ENCODE measurements at regions not wholly inside any gene's neighbourhood (a gene's known extent, or its start where the extent isn't known, plus 50 kb on each side); places are given as distances from the start of the nearest gene placed in this dataset.
"Not testable (repeated sequence)": the region's sequence is repeated elsewhere in the genome, so short reads cannot be mapped to it uniquely, and the experiment has no call there.

- Histone ChIP-seq H3K4me2 (ENCODE audit: low read depth, low read length) (no peak overlapping the region), H4K5ac (ENCODE audit: low read depth, low read length) (no peak overlapping the region), H2AK9ac (replicated peaks; ENCODE audit: low read depth, low read length, poor library complexity) (no peak overlapping the region), H3K18ac (ENCODE audit: low read depth, low read length) (no peak overlapping the region), H3K23ac (ENCODE audit: low read depth, low read length) (no peak overlapping the region), H3K36me3 (ENCODE audit: control insufficient read depth, insufficient read depth, low read length) (no peaks in the 10 kb centered on the region), H3K56ac (ENCODE audit: extremely low read depth, insufficient read depth, low read length) (no peak overlapping the region), H2BK20ac (ENCODE audit: low read depth, low read length) (no peak overlapping the region), H3K9ac (ENCODE audit: low read depth, low read length) (no peak overlapping the region), H2BK15ac (ENCODE audit: low read depth, low read length) (no peak overlapping the region), H2BK120ac (ENCODE audit: low read depth, low read length) (no peak overlapping the region), H3K79me1 (ENCODE audit: low read depth in 1 of 2, low read length in 2 of 2) (no peaks in the 10 kb centered on the region), H2AK5ac (ENCODE audit: low read depth, low read length) (no peak overlapping the region), H3K9me3 (ENCODE audit: control insufficient read depth, insufficient read depth, low read length) (peaks cover 5% of the 10 kb centered on the region; the same call in 1 of the 2 replicates), H4K20me1 (ENCODE audit: insufficient read depth, low read length) (no peaks in the 10 kb centered on the region), H3K4ac (ENCODE audit: low read depth, low read length) (no peak overlapping the region), H4K8ac (ENCODE audit: low read depth in 2 of 2, low read length in 2 of 2) (no peak overlapping the region), H2AFZ (replicated peaks; ENCODE audit: low read length, poor library complexity) (no peak overlapping the region), H3K27ac (ENCODE audit: insufficient read depth, low read length) (no peak overlapping the region), H3K4me1 (ENCODE audit: control insufficient read depth, insufficient read depth, low read length) (no peaks in the 10 kb centered on the region), H3K4me3 (ENCODE audit: insufficient read depth, low read depth, low read length) (no peak overlapping the region), H4K91ac (ENCODE audit: insufficient read depth, low read depth, low read length) (no peak overlapping the region), H3K9me1 (ENCODE audit: insufficient read depth, low read length) (no peaks in the 10 kb centered on the region), H3K27me3 (ENCODE audit: control insufficient read depth, insufficient read depth, low read length) (no peaks in the 10 kb centered on the region), H2BK5ac (ENCODE audit: low read depth, low read length, poor library complexity, severe bottlenecking) (no peak overlapping the region), H3K14ac (replicated peaks; ENCODE audit: low read depth, low read length) (no peak overlapping the region)
- no peak for ATAC-seq (ENCODE audit: low read depth)
- TF ChIP-seq FOS (IDR thresholded peaks at IDR 0.05; ENCODE audit: low read depth, low read length), result no peak
- DNase-seq, result no peak
- in situ Hi-C loops (cut with MboI; ENCODE audit: low sequenced_read_pairs), result no loop called here
- CTCF ChIA-PET, result no interaction called here
- BruUV-seq (replicated peaks), result no TSS peak
- POLR2A ChIA-PET (ENCODE audit: unreplicated experiment), result no interaction called here
- dilution Hi-C loops (cut with HindIII; ENCODE audit: low sequenced_read_pairs, unreplicated experiment), result no loop called here
- 40% methylated on average over 2 of the region's 13 CpGs; no CpG with 5 or more reads in 1 of the 2 experiments for WGBS, 2 experiments (ENCODE audit: extremely low coverage in 2 of 2, insufficient read length in 1 of 2)
- intact Hi-C loops (cut with micrococcal nuclease), result no loop called here
These were observed 720.9 kb downstream of the FSCB start for GRCh38 chr14:43786066-43786762.

GRCh38 chr14:43784432-43784831, 722.7 kb downstream of the FSCB start:
- H3K23ac ChIP-seq (ENCODE audit: low read depth, low read length); H4K20me1 ChIP-seq (ENCODE audit: insufficient read depth, low read length); H3K4me3 ChIP-seq (ENCODE audit: insufficient read depth, low read depth, low read length); H4K91ac ChIP-seq (ENCODE audit: insufficient read depth, low read depth, low read length); H3K4ac ChIP-seq (ENCODE audit: low read depth, low read length); H2BK15ac ChIP-seq (ENCODE audit: low read depth, low read length); H4K8ac ChIP-seq (ENCODE audit: low read depth in 2 of 2, low read length in 2 of 2); H2BK5ac ChIP-seq (ENCODE audit: low read depth, low read length, poor library complexity, severe bottlenecking); H3K79me1 ChIP-seq (ENCODE audit: low read depth in 1 of 2, low read length in 2 of 2); BruUV-seq (replicated peaks); H2AK5ac ChIP-seq (ENCODE audit: low read depth, low read length); intact Hi-C loops (cut with micrococcal nuclease); H3K27me3 ChIP-seq (ENCODE audit: control insufficient read depth, insufficient read depth, low read length); H3K4me1 ChIP-seq (ENCODE audit: control insufficient read depth, insufficient read depth, low read length); H3K56ac ChIP-seq (ENCODE audit: extremely low read depth, insufficient read depth, low read length); H4K5ac ChIP-seq (ENCODE audit: low read depth, low read length); POLR2A ChIA-PET (ENCODE audit: unreplicated experiment); H2BK120ac ChIP-seq (ENCODE audit: low read depth, low read length); H3K9me1 ChIP-seq (ENCODE audit: insufficient read depth, low read length); H2BK20ac ChIP-seq (ENCODE audit: low read depth, low read length); H3K9ac ChIP-seq (ENCODE audit: low read depth, low read length); H2AFZ ChIP-seq (replicated peaks; ENCODE audit: low read length, poor library complexity); DNase-seq; ATAC-seq (ENCODE audit: low read depth); H3K36me3 ChIP-seq (ENCODE audit: control insufficient read depth, insufficient read depth, low read length); H3K18ac ChIP-seq (ENCODE audit: low read depth, low read length); H3K27ac ChIP-seq (ENCODE audit: insufficient read depth, low read length); in situ Hi-C loops (cut with MboI; ENCODE audit: low sequenced_read_pairs); H3K14ac ChIP-seq (replicated peaks; ENCODE audit: low read depth, low read length); H2AK9ac ChIP-seq (replicated peaks; ENCODE audit: low read depth, low read length, poor library complexity); H3K4me2 ChIP-seq (ENCODE audit: low read depth, low read length); dilution Hi-C loops (cut with HindIII; ENCODE audit: low sequenced_read_pairs, unreplicated experiment); H3K9me3 ChIP-seq (ENCODE audit: control insufficient read depth, insufficient read depth, low read length): not testable (repeated sequence)
- CTCF ChIA-PET, result interaction anchor here (0.6 to 0.7 kb wide), 2 partner anchors 25 to 522 kb away, joined by 3 read pairs; no protein-coding TSS in a partner anchor
- 75% methylated on average over 4 of the region's 10 CpGs; no CpG with 5 or more reads in 1 of the 2 experiments for WGBS, 2 experiments (ENCODE audit: extremely low coverage in 2 of 2, insufficient read length in 1 of 2)
